ENCODE measurements at regions not wholly inside any gene's neighbourhood (a gene's known extent, or its start where the extent isn't known, plus 50 kb on each side); places are given as distances from the start of the nearest gene placed in this dataset.

DNA sequence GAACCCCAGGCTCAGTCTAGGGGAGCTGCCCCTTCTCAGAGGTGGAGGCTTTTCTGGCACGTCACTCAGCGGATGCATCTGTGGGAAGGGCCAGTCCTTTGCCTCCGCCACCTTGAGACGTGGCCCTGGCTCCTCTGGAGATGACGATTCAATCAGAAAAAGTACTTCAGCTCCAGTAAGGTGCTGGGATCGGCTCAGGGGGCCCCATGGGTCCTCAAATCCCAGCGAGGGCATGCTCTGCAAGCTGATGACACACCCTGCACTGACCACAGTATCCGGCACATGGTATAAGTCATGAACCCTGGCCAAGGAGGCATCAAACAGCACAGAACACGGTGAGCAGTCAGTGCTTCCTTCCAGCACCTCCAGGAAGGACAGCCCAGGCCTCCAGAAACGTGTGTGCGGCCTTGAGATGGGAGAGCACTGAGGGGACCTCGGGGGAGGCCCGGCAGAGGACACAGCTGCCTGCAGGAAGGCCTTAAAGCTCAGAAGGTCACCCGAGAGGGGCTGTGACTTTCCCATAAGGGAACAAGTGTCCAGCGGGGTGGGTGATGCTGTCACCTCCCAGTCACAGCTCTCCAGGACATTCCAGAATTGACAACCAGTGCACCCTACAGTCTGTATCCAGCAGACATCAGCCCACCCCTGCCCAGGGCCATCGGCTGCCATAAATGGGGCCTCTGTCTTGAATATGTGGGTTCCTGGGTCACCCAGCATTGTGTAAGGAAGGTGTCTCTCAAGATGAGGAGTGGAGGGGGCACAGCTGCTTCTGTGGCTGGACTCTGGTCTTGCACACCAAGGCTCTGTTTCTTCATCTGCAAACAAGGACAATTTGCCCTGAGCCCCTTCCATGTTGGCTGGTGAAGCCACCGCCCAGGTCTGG is 205.8 kb downstream of the NDUFA10 start:
- TF ChIP-seq, protein P1, sequence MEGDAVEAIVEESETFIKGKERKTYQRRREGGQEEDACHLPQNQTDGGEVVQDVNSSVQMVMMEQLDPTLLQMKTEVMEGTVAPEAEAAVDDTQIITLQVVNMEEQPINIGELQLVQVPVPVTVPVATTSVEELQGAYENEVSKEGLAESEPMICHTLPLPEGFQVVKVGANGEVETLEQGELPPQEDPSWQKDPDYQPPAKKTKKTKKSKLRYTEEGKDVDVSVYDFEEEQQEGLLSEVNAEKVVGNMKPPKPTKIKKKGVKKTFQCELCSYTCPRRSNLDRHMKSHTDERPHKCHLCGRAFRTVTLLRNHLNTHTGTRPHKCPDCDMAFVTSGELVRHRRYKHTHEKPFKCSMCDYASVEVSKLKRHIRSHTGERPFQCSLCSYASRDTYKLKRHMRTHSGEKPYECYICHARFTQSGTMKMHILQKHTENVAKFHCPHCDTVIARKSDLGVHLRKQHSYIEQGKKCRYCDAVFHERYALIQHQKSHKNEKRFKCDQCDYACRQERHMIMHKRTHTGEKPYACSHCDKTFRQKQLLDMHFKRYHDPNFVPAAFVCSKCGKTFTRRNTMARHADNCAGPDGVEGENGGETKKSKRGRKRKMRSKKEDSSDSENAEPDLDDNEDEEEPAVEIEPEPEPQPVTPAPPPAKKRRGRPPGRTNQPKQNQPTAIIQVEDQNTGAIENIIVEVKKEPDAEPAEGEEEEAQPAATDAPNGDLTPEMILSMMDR (IDR thresholded peaks at IDR 0.05): no peak

DNA sequence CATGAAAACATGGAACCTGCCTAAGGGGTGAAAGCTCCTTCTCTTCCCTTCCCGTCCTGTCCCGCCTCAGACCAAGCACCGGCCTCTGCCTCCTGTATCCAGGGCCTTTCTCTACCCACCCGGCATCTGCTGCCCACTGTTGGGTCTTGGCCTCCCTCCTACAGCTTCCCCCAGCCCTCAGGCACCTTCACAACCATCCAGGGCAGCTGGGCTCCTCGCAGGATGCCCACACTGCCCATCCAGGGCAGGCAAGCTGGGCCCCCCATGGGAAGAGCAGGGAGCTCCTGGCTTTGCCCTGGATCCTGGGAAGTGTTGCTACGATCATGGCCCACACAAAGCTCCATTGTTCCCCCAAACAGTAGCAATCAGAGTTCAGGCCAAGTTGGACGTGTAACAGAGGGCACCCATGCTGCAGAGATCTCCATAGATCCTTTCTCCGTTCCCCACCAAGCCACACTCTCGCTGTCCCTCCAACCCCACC is 206.6 kb downstream of the NDUFA10 start:
- TF ChIP-seq, protein P1 (IDR thresholded peaks at IDR 0.05): no peak

DNA sequence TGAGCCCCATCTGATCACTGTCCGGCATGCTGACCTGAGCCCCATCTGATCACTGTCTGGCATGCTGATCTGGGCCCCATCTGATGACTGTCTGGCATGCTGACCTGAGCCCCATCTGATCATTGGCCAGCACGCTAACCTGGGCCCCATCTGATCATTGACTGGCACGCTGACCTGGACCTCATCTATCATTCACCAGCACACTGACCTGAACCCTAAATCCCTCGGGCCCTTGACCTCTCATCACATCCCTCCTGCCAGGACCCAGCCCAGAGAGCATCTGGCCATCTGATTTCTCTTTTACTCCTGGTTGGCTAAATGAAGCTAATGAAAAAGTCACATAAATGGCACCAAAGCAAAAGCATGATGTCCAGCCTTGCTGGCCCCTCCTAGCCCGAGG is 207.1 kb downstream of the NDUFA10 start:
- TF ChIP-seq, protein P1 (IDR thresholded peaks at IDR 0.05): no peak

DNA sequence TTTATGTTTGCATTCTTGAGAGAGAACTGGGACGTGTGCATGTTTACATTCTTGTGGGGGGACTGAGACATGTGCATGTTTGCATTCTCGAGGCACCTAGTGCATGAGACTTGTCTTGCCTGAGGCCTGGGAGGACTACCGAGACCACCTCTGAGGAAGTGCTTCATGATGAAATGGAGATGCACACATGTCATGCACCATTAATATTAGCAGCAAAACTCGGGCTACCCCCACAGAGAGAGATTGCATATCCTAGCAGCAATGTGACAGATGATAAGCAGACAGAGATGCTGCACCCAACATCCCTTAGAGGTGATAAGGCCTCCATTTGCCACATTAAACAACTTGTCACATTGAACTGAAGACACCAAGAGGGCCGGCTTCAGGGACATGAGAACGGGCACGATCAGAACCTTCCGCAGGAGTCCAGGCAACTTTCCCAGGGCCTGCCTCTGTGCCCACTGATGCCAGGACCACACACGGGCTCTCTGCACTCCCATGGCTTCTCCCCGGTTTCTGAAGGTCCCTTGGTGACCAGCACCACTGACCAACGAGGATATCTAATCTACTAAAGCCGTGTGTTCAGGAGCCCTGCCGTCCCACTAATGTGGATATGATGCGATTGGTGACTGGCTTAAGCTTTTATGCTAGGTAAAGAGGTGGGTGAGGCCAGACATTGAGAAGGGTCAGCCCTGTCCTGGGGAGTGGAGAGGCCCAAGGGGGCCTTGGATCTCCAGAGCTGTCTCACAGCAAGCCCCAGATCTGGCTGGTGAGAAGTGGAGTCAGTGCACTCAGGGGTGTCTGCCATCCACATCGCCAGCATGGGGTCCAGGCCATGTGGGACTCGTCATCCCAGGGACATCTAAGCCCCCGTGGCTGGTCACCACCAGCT is 208.3 kb downstream of the NDUFA10 start:
- TF ChIP-seq, protein P1 (IDR thresholded peaks at IDR 0.05): no peak

DNA sequence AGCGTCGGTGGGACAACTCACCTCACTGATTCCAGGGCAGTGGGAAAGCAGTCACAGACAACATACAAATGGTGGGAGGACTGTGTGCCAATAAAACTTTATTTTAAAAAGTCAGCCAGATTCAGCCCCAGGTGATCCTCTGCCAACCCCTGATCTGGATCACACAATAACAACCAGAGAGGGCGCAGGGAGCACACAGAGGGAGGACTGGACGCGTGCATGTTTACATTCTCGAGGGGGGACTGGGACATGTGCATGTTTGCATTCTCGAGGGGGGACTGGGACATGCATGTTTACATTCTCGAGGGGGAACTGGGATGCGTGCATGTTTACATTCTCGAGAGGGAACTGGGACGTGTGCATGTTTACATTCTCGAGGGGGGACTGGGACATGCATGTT is 209.5 kb downstream of the NDUFA10 start:
- TF ChIP-seq, protein P1 (IDR thresholded peaks at IDR 0.05): no peak

DNA sequence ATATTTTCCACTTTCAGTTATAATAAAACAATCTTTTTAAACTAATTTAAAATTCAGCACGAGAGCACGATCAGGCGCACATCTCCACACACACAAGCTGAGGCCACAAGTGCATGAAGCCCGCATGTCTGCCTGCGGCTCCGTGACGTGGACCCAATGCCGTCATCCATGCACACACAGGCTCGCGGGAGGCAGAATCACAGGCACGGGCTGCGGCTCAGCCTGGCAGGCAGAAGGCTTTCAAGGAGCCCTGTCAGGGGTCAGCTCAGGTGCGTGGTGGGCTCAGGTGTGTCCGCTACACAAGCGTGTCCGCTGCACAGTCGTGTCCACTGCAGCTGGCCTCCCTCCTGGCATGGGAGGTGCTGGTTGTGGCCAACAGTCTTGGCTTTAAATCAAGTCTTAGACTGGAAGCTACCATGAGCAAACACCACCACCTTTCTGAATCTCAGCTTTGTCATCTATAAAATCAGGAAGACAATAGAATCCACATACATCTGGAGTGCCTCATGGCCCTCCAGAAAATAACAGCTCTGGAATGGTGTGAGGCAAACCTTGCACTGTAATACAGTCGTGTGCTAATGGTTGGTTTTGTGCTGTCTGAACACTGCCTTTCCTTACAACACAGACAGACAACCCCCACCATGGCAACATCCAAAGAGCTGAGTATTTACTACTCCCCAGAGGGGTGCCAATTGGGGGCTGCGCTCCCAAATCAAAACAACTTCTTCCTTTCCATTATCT is 210.1 kb downstream of the NDUFA10 start:
- TF ChIP-seq, protein P1 (IDR thresholded peaks at IDR 0.05): no peak
